ENCODE measurements at regions not wholly inside any gene's neighbourhood (a gene's known extent, or its start where the extent isn't known, plus 50 kb on each side); places are given as distances from the start of the nearest gene placed in this dataset.
"Not testable (repeated sequence)": the region's sequence is repeated elsewhere in the genome, so short reads cannot be mapped to it uniquely, and the experiment has no call there.

DNA sequence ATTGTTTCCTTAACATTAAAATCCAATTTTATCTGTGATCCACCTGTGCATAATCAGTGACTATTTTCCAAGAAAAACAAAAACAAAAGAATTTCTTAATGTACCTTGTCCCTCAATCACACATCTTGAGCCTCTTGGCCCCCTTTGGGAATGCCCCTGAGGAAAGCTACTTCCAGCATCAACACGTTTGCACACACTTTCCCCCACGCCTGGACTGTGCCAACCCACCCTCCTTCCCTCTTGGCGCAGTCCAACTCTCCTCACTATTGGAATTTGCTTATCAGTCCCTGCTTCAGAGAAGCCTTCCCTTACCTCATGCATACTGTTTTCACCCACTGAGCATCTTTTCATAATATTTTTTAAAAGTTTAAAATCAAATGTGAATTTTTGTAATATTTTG, 389.4 kb upstream of the NRSN1 start:
- no peaks in the 10 kb centered on the region for H3K4me1 Mint-ChIP-seq
- H3K4me3 Mint-ChIP-seq = peak overlapping the region in 1 of 4 donors; percentile 47
- no peaks in the 10 kb centered on the region for H3K27me3 Mint-ChIP-seq
- H3K36me3 Mint-ChIP-seq = no peaks in the 10 kb centered on the region
- H3K27ac Mint-ChIP-seq = no peak overlapping the region
- H3K9me3 Mint-ChIP-seq = peaks cover 0 to 7% (median 0%) of the 10 kb centered on the region in 3 donors

DNA sequence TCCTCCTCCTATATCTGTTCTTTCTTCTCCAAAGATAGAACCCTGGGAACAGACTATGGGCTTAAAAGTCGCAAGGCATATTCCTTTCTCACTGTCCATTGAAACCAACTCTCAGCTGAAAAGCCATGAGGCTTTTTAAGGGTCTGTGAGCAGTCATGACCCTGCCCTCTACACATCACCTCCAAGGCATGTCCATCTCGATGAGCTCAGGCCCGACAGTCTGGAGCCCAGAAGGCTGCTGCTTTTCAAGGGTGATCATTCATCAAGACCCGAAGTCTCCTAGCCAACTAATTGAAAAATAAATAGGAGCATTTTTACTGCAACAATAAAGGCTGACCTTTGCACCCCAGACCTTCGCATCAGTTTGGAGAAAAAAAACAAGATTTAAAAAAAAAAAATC, 378.8 kb upstream of the NRSN1 start:
- Mint-ChIP-seq H3K4me3 (no peak overlapping the region), H3K27me3 (no peaks in the 10 kb centered on the region), H3K4me1 (no peaks in the 10 kb centered on the region), H3K36me3 (no peaks in the 10 kb centered on the region), H3K9me3 (peaks cover 5 to 17% (median 6%) of the 10 kb centered on the region in 3 donors), H3K27ac (no peak overlapping the region)

DNA sequence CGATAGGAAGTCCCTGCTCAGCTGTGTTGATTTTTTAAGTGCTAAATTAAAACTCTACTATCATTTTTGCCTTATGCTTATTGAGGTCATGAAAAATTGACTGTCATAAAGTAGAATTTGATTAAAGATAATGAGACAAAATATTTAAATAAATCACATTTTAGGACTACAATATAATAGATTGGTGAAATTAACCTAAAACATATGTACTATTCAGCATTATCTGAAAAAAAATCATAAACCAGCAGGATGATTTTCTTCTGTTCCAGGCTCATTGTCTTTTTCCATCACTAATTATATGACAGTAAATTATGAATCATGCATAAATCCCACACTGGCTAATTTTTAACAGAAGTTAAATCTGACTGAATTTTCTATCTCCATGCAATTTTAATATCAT, 373.6 kb upstream of the NRSN1 start:
- H3K27me3 Mint-ChIP-seq = no peaks in the 10 kb centered on the region
- H3K4me3 Mint-ChIP-seq = no peak overlapping the region
- no peaks in the 10 kb centered on the region for H3K36me3 Mint-ChIP-seq
- no peaks in the 10 kb centered on the region for H3K4me1 Mint-ChIP-seq
- H3K9me3 Mint-ChIP-seq = peaks cover 2 to 12% (median 7%) of the 10 kb centered on the region in 3 donors
- no peak overlapping the region for H3K27ac Mint-ChIP-seq

DNA sequence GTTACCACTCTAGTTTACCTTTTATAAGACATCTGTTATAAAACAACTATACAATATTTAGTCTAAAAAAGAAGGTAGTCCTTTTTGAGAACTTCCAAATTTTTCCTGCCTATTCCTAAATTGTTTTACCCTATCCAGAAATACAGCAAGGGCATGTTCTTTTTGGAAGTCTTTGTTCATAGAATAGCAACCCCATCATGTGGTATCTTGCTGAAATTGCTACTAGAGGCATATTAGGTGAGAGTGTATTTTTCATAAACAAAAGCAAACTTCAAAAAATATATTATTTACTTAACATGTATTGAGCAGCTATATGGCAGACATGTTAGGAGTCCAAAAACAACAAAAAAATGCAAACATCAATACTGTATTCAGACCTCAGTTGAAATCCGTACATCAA, 371.8 kb upstream of the NRSN1 start:
- Mint-ChIP-seq H3K4me1 (no peaks in the 10 kb centered on the region), H3K27ac (no peak overlapping the region), H3K4me3 (no peak overlapping the region), H3K27me3 (no peaks in the 10 kb centered on the region), H3K9me3 (peaks cover 0 to 12% (median 7%) of the 10 kb centered on the region in 3 donors), H3K36me3 (no peaks in the 10 kb centered on the region)

DNA sequence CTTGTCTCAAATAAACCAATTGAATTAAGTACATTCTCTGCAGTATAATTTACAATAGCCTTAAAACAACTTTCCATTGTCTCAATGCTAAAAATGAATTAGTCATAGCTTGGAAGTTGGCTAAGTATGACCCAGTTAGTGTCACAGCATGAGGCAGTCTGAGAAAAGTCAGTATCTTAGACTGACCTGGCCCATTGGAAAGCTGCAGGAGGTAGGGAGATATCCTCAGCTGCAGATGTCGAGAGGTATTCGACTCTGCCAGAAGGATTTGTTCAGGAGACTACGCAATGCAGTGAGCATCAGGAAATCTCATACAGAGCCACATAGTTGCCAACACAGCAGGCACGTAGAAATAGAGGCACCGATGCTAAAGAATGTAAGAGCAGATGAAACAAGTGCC, 350.9 kb upstream of the NRSN1 start:
- no peaks in the 10 kb centered on the region for H3K4me1 Mint-ChIP-seq
- peaks cover 0 to 6% (median 1%) of the 10 kb centered on the region in 3 donors for H3K9me3 Mint-ChIP-seq
- no peaks in the 10 kb centered on the region for H3K27me3 Mint-ChIP-seq
- H3K4me3 Mint-ChIP-seq = no peak overlapping the region
- H3K36me3 Mint-ChIP-seq = no peaks in the 10 kb centered on the region
- H3K27ac Mint-ChIP-seq = no peak overlapping the region

DNA sequence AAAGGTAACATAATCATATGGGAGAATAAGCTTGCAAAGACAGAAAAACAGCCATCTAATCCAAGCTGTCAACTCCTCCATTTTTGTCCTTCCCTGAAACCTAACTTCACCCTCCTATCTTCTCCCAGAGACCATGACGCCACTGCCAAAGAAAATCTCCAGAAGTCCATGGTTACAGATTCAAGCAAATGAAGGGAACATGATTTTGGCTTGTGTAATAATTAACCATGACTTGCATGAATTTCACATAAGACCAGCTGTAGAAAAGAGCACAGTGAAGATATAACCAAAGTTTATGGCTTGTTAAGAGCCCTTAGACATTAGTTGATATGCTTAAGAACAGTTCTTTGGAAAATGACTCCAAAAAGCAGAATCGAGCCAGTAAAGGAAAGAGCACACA, 342.1 kb upstream of the NRSN1 start:
- Mint-ChIP-seq H3K27ac (no peak overlapping the region), H3K36me3 (no peaks in the 10 kb centered on the region), H3K27me3 (no peaks in the 10 kb centered on the region), H3K9me3 (peaks cover 0 to 8% (median 8%) of the 10 kb centered on the region in 3 donors), H3K4me3 (no peak overlapping the region), H3K4me1 (no peaks in the 10 kb centered on the region)

DNA sequence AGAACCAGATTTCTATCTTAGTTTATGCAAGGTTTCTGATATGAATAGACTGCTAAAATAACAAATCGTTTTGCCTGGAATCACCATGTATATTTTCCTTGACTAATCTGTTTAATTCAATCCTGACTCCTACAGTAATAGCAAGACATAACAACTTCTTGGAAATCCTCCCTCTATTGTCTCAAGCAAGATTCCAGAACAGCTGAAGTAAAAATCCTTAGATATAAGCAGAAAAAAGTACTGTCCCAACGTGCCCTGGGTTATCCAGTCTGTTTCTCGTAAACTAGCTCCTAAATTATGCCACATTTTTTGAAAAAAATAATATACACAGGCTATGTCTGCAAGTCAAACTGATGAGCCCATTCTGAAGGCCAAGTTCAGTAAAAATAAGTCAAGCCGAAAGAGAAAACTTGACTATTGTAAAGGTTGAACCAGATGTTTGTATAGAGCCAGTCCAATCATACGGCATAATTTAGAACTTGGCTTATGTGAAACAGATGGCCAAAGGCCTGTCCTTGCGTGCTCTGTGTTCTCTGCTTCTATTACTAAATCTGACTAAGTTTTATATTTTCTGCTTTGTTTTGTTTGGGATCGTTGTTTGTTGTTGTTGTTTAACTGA, 341.6 kb upstream of the NRSN1 start:
- H3K4me1 Mint-ChIP-seq = no peaks in the 10 kb centered on the region
- H3K27me3 Mint-ChIP-seq = no peaks in the 10 kb centered on the region
- H3K36me3 Mint-ChIP-seq = no peaks in the 10 kb centered on the region
- no peak overlapping the region for H3K27ac Mint-ChIP-seq
- peaks cover 0 to 8% (median 8%) of the 10 kb centered on the region in 3 donors for H3K9me3 Mint-ChIP-seq
- peak overlapping the region in 1 of 4 donors; percentile 37 for H3K4me3 Mint-ChIP-seq

DNA sequence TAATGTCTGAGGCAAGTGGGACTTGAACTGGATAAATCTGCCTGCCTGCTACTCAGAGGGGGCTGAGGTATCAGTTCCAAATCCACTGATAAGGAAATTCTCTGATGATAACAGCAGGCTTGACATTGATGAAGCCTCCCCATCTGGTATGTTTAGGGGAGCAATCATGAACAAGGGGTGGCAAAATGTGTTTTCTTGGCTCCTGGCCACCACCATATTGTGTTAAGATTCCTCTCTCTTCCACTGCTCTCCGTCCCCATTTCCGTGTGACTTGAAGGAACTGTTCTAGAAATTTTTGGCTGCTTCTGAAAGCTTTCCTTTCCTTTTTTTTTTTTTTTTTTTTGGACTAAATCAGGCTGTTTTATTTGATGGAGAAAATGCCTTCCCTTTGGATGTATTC, 335.3 kb upstream of the NRSN1 start:
- Mint-ChIP-seq H3K27ac (no peak overlapping the region), H3K27me3 (no peaks in the 10 kb centered on the region), H3K4me1 (no peaks in the 10 kb centered on the region), H3K4me3 (no peak overlapping the region), H3K9me3 (peaks cover 4% of the 10 kb centered on the region in 3 donors), H3K36me3 (no peaks in the 10 kb centered on the region)

DNA sequence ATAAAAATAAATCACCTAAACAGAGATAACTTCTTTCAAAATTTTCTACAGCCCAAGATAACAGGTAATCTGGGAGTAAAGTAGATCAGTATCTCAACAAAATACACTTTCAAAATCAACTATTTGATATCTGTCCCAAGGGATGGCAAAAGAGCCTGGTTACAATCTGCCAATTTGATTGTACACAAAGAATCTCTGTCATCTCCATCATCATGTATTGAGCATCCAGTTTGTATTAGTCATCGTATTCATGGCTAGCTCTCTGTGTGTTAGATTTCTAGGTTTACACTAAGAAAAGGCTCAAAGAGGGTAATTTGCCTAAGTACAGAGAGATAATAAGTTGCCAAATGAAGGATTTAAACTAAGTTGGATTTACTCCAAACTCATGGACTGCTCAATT, 329.0 kb upstream of the NRSN1 start:
- H3K36me3 Mint-ChIP-seq = no peaks in the 10 kb centered on the region
- H3K4me1 Mint-ChIP-seq = no peaks in the 10 kb centered on the region
- H3K4me3 Mint-ChIP-seq = no peak overlapping the region
- H3K9me3 Mint-ChIP-seq = peaks cover 2 to 8% (median 4%) of the 10 kb centered on the region in 3 donors
- H3K27me3 Mint-ChIP-seq = no peaks in the 10 kb centered on the region
- H3K27ac Mint-ChIP-seq = no peak overlapping the region

DNA sequence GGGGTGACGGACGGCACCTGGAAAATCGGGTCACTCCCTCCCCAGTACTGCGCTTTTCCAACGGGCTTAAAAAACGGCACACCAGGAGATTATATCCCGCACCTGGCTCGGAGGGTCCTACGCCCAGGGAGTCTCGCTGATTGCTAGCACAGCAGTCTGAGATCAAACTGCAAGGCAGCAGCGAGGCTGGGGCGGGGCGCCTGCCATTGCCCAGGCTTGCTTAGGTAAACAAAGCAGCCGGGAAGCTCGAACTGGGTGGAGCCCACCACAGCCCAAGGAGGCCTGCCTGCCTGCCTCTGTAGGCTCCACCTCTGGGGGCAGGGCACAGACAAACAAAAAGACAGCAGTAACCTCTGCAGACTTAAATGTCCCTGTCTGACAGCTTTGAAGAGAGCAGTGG, 321.7 kb upstream of the NRSN1 start:
- not testable (repeated sequence) for H3K27me3 Mint-ChIP-seq, H3K4me3 Mint-ChIP-seq, H3K27ac Mint-ChIP-seq, H3K4me1 Mint-ChIP-seq, H3K36me3 Mint-ChIP-seq, H3K9me3 Mint-ChIP-seq

DNA sequence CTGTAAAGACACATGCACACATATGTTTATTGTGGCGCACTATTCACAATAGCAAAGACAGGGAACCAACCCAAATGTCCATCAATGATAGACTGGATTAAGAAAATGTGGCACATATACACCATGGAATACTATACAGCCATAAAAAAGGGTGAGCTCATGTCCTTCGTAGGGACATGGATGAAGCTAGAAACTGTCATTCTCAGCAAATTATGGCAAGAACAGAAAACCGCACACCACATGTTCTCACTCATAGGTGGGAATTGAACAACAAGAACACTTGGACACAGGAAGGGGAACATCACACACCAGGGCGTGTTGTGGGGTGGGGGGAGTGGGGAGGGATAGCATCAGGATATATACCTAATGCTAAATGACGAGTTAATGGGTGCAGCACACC, 304.9 kb upstream of the NRSN1 start:
- not testable (repeated sequence) for H3K4me3 Mint-ChIP-seq, H3K4me1 Mint-ChIP-seq, H3K36me3 Mint-ChIP-seq, H3K27ac Mint-ChIP-seq, H3K27me3 Mint-ChIP-seq, H3K9me3 Mint-ChIP-seq

DNA sequence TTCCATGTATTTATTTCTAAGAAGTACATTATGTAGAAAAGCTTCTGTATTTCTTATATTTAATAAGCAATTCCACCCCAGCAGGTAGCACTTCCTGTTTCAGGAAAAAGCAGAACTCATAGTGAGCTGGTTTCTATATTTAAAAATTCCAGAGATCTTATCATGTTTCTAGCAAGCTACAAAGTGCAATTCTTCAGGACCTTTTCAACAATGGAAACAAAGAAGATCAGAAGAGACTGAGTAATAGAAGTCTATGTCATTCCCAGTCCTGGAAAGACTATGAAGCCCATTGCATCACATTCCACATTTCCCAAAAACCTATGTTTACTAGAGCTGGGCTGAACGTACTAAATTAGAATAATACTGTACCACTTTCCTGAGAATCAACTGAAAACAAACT, 302.6 kb upstream of the NRSN1 start:
- no peaks in the 10 kb centered on the region for H3K4me1 Mint-ChIP-seq
- H3K27me3 Mint-ChIP-seq = no peaks in the 10 kb centered on the region
- no peaks in the 10 kb centered on the region for H3K36me3 Mint-ChIP-seq
- H3K9me3 Mint-ChIP-seq = peaks cover 3 to 7% (median 4%) of the 10 kb centered on the region in 3 donors
- H3K27ac Mint-ChIP-seq = no peak overlapping the region
- H3K4me3 Mint-ChIP-seq = no peak overlapping the region

DNA sequence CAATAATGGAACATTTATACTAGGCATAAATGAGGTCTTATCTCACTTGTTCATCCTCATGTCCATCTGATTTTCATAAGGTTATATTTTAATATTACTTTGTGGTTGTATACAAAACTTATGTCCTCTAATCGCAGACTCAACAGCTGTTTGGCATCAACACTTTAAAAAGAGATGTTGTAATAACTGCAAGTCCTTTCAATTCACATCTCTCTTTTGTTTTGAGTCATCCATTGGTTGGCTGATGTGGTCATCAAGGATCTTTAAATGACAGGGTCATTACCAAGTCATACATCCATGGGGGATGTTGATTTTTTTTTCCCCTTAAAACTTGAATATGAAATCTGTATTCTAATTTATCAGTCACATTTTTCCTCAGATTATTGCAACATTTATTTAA, 299.4 kb upstream of the NRSN1 start:
- Mint-ChIP-seq H3K9me3 (peaks cover 0 to 8% (median 6%) of the 10 kb centered on the region in 3 donors), H3K27ac (no peak overlapping the region), H3K36me3 (no peaks in the 10 kb centered on the region), H3K4me3 (no peak overlapping the region), H3K4me1 (no peaks in the 10 kb centered on the region), H3K27me3 (no peaks in the 10 kb centered on the region)

DNA sequence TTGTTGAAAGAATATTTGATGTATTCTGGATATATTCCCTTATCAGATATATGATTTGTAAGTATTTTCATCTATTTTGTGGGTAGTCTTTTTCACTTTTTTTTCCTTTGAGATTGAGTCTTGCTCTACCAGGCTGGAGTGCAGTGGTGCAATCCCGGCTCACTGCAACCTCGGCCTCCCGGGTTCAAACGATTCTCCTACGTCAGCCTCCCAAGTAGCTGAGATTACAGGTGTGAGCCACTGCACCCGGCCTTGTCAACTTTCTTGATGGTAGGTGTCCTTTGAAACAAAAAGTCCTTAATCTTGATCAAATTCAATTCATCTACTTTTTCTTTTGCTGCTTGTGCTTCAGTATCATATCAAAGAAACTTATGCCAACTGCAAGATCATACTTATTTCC, 297.2 kb upstream of the NRSN1 start:
- Mint-ChIP-seq H3K4me1 (no peaks in the 10 kb centered on the region), H3K9me3 (peaks cover 0 to 8% (median 6%) of the 10 kb centered on the region in 3 donors), H3K27me3 (no peaks in the 10 kb centered on the region), H3K36me3 (no peaks in the 10 kb centered on the region), H3K27ac (no peak overlapping the region), H3K4me3 (no peak overlapping the region)

DNA sequence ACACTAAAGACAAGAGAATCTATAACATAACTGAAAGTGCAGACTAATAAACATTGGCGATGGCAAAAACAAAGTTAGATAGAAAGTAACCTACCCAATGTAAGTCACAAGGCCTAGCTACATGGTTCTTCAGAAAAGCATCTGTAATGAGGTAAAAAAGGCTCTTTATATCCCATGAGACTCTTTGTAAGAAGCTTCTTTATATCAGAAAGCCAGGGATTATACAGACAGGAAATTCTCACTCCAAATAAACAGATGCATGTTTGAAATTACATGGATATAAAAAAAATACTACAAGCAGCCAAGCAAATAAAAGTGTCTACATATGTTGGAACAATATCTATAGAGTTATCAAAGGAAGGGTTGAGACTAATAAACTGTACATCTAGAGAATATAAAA, 284.9 kb upstream of the NRSN1 start:
- Mint-ChIP-seq H3K4me3 (no peak overlapping the region), H3K27me3 (no peaks in the 10 kb centered on the region), H3K9me3 (peaks cover 0 to 4% (median 0%) of the 10 kb centered on the region in 3 donors), H3K27ac (no peak overlapping the region), H3K36me3 (no peaks in the 10 kb centered on the region), H3K4me1 (no peaks in the 10 kb centered on the region)

DNA sequence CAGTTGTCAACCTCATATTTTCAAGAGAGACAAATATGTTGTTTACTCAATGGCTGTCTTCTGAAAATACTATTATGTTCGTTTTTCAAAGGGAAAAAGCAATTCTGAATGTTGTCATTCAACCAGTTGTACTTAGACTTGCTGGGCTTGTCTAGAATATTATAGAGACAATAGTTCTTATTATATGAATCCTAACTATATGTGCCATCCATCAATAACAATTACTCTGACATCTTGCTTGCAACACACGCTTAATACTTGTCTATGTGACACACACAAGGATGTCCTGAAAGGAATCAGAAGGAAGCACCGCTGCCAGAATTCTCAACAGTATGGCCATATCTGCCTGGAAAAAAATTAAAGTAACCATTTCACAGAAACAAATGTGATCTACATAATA, 283.3 kb upstream of the NRSN1 start:
- H3K4me1 Mint-ChIP-seq = no peaks in the 10 kb centered on the region
- no peaks in the 10 kb centered on the region for H3K36me3 Mint-ChIP-seq
- H3K27me3 Mint-ChIP-seq = no peaks in the 10 kb centered on the region
- H3K9me3 Mint-ChIP-seq = peaks cover 0 to 4% (median 0%) of the 10 kb centered on the region in 3 donors
- H3K27ac Mint-ChIP-seq = no peak overlapping the region
- H3K4me3 Mint-ChIP-seq = no peak overlapping the region

DNA sequence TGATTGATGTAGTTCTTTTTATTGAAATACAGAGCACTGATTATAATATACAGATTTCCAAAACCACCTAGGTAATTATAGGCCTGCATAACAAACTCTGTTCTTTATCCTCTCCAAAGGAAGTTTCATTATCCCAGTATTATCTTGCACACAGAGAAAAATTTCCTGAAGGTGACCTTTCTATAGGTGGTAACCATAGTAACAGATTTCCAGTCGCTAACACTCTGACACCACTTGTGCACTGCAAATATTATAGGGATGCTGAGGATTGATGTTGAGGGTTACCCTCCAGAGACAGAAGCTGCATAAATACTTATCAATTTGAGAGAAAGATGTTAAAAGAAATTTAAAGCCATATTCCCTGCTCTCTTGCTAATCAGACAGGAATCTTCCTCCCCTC, 274.5 kb upstream of the NRSN1 start:
- no peak overlapping the region for H3K4me3 Mint-ChIP-seq
- H3K27me3 Mint-ChIP-seq = no peaks in the 10 kb centered on the region
- H3K36me3 Mint-ChIP-seq = no peaks in the 10 kb centered on the region
- H3K9me3 Mint-ChIP-seq = peaks cover 0 to 2% (median 2%) of the 10 kb centered on the region in 3 donors
- H3K27ac Mint-ChIP-seq = no peak overlapping the region
- no peaks in the 10 kb centered on the region for H3K4me1 Mint-ChIP-seq
